MM.1S (cell line): ENCODE measurements at regions not wholly inside any gene's neighbourhood (a gene's known extent, or its start where the extent isn't known, plus 50 kb on each side); places are given as distances from the start of the nearest gene placed in this dataset.
"Not testable (repeated sequence)": the region's sequence is repeated elsewhere in the genome, so short reads cannot be mapped to it uniquely, and the experiment has no call there.

Experiments
- DNase-seq: peaks from one replicate; pipeline ENCODE4 v3.0.0-alpha.2; 2015
- H2AFZ ChIP-seq: fragments of 300-600 bp; sonication (generic); 2 replicates; pipeline ENCODE4 v1.6.0; 2016; ENCODE audit warnings: antibody characterized with exemption, low read length
- H3F3A ChIP-seq: fragments of 300-600 bp; sonication (generic); 2 replicates; pipeline ENCODE4 v1.6.1; 2016; ENCODE audit warnings: mild to moderate bottlenecking, antibody characterized with exemption, low read length, moderate library complexity, mixed read lengths; ENCODE audit not compliant: insufficient read depth
- H3K27ac ChIP-seq: fragments of 300-600 bp; sonication (generic); 2 replicates; pipeline ENCODE4 v1.5.1; 2016; ENCODE audit warnings: mild to moderate bottlenecking, low read length
- H3K27me3 ChIP-seq: fragments of 300-600 bp; sonication (generic); replicated peaks from 2 replicates; pipeline ENCODE4 v1.6.0; 2016; ENCODE audit warnings: low read length; ENCODE audit not compliant: insufficient read depth
- H3K36me3 ChIP-seq: fragments of 300-600 bp; sonication (generic); replicated peaks from 2 replicates; pipeline ENCODE4 v1.6.1; 2016; ENCODE audit warnings: mild to moderate bottlenecking, low read length, mixed read lengths; ENCODE audit not compliant: insufficient read depth
- H3K4me1 ChIP-seq: fragments of 300-600 bp; sonication (generic); 2 replicates; pipeline ENCODE4 v1.6.1; 2016; ENCODE audit warnings: low read length, mixed read lengths
- H3K4me2 ChIP-seq: fragments of 300-600 bp; sonication (generic); 2 replicates; pipeline ENCODE4 v1.6.0; 2016; ENCODE audit warnings: low read depth, low read length
- H3K4me3 ChIP-seq: fragments of 300-600 bp; sonication (generic); 2 replicates; pipeline ENCODE4 v1.5.1; 2016; ENCODE audit warnings: low read length, mixed read lengths
- H3K79me2 ChIP-seq: fragments of 300-600 bp; sonication (generic); 2 replicates; pipeline ENCODE4 v1.6.1; 2016; ENCODE audit warnings: mixed run types, low read length, mixed read lengths
- H3K9ac ChIP-seq: fragments of 300-600 bp; sonication (generic); 2 replicates; pipeline ENCODE4 v1.6.1; 2016; ENCODE audit warnings: low read length, mixed read lengths
- H3K9me2 ChIP-seq: fragments of 300-600 bp; sonication (generic); replicated peaks from 2 replicates; pipeline ENCODE4 v1.6.1; 2016; ENCODE audit warnings: mild to moderate bottlenecking, low read length, mixed read lengths; ENCODE audit not compliant: insufficient read depth
- H3K9me3 ChIP-seq: fragments of 300-600 bp; sonication (generic); replicated peaks from 2 replicates; pipeline ENCODE4 v1.6.1; 2016; ENCODE audit warnings: mild to moderate bottlenecking, low read length, mixed read lengths; ENCODE audit not compliant: insufficient read depth
- H4K20me1 ChIP-seq: fragments of 300-600 bp; sonication (generic); 2 replicates; pipeline ENCODE4 v1.6.1; 2016; ENCODE audit warnings: mild to moderate bottlenecking, low read length, moderate library complexity, mixed read lengths; ENCODE audit not compliant: insufficient read depth
- EZH2 ChIP-seq: fragments of 300-600 bp; sonication (generic); optimal IDR thresholded peaks from 2 replicates; pipeline ENCODE3; 2017; ENCODE audit warnings: low read depth, mild to moderate bottlenecking, antibody characterized with exemption, low read length, mixed read lengths
- EZH2phosphoT487 ChIP-seq: fragments of 300-600 bp; sonication (generic); IDR thresholded peaks from 2 replicates; pipeline ENCODE4 v1.6.1; 2018; ENCODE audit warnings: antibody characterized with exemption, low read length
- TF ChIP-seq, protein P1 (sequence below): fragments of 300-600 bp; sonication (generic); IDR thresholded peaks from 2 replicates; pipeline ENCODE4 v1.5.1; 2016; ENCODE audit warnings: antibody characterized with exemption, low read length, mixed read lengths

DNA sequence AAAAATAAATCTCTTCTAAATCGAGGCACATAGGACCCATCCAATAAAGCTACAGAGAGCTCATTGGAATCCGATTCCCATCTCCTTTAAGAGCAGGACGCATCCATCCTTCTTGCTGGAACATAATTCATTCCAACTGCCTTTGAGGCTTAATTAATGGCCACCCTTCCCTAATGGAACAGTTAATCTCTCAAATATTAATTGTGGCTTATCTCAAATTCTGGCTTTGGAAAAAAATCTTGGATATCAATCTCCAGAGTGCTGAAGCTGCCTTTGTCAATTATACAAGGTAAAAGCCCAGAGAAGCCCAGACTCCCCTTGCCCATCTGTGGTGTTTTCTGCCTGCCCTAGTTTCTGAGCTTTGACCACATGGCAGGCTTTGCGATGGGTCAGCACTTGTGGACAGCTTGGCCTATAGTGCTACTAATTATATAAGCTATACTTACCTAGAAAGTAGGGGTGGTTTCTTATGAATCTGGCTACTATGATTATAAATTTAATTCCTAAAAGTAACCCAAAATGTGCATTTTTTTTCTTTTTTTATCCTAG, 246.3 kb downstream of the NUAK1 start:
- no peak overlapping the region for H3K4me2 ChIP-seq
- no peak overlapping the region for H2AFZ ChIP-seq
- TF ChIP-seq EZH2phosphoT487, result no peak
- no peak for TF ChIP-seq EZH2
- TF ChIP-seq, protein P1, sequence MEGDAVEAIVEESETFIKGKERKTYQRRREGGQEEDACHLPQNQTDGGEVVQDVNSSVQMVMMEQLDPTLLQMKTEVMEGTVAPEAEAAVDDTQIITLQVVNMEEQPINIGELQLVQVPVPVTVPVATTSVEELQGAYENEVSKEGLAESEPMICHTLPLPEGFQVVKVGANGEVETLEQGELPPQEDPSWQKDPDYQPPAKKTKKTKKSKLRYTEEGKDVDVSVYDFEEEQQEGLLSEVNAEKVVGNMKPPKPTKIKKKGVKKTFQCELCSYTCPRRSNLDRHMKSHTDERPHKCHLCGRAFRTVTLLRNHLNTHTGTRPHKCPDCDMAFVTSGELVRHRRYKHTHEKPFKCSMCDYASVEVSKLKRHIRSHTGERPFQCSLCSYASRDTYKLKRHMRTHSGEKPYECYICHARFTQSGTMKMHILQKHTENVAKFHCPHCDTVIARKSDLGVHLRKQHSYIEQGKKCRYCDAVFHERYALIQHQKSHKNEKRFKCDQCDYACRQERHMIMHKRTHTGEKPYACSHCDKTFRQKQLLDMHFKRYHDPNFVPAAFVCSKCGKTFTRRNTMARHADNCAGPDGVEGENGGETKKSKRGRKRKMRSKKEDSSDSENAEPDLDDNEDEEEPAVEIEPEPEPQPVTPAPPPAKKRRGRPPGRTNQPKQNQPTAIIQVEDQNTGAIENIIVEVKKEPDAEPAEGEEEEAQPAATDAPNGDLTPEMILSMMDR, result no peak
- no peaks in the 10 kb centered on the region for H3K27me3 ChIP-seq
- no peaks in the 10 kb centered on the region for H3K9me2 ChIP-seq
- no peaks in the 10 kb centered on the region for H3K9me3 ChIP-seq
- H3K79me2 ChIP-seq, result no peaks in the 10 kb centered on the region
- H3K4me3 ChIP-seq, result no peak overlapping the region
- DNase-seq, result no peak
- no peaks in the 10 kb centered on the region for H3K36me3 ChIP-seq
- no peak overlapping the region for H3K27ac ChIP-seq
- no peaks in the 10 kb centered on the region for H4K20me1 ChIP-seq
- no peaks in the 10 kb centered on the region for H3K4me1 ChIP-seq
- H3K9ac ChIP-seq, result no peak overlapping the region
- H3F3A ChIP-seq, result no peaks in the 10 kb centered on the region

DNA sequence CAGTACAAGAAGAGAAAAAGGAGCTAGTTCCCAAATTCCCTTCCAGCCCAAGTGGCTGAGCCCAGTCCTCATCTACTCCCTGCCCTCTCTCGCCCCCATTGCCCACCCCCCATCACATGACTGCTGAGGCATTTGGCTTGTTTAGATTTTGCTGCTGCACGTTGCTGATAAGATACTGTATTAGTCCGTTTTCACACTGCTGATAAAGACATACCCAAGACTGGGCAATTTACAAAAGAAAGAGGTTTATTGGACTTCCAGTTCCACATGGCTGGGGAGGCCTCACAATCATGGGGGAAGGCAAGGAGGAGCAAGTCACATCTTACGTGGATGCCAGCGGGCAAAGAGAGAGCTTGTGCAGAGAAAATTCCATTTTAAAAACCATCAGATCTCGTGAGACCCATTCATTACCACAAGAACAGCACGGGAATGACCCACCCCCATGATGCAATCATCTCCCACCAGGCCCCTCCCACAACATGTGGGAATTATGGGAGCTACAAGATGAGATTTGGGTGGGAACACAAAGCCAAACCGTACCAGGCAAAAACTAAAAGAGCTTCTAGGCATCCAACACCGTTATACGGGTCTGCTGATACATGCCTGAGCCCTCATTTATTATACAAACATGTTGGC, 243.4 kb downstream of the NUAK1 start:
- not testable (repeated sequence) for H3K9me3 ChIP-seq, H3F3A ChIP-seq, H4K20me1 ChIP-seq, H3K9me2 ChIP-seq, DNase-seq, H3K9ac ChIP-seq, H2AFZ ChIP-seq, H3K4me3 ChIP-seq, H3K27ac ChIP-seq, H3K36me3 ChIP-seq, H3K4me1 ChIP-seq, H3K4me2 ChIP-seq, H3K27me3 ChIP-seq, H3K79me2 ChIP-seq

DNA sequence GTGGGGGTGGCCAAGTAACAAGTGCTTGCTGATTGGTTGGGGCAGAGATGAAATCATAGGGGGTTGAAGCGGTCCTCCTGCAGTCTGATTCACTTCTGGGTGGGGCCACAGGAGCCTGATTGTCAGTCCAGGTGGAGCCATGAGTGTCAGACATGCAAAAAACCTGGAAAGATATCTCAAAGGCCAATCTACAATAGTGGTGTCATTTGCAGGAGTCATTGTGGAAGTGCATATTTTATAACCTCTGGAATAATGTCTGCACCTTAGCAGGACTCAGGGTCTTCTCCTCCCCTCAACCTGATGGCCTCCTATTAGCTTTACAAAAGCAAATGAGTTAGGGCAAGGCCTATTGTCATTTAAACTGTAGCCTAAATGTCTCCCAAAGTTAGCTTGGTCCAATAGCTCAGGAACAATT, 241.4 kb downstream of the NUAK1 start:
- TF ChIP-seq EZH2 (no peak), EZH2phosphoT487 (no peak)
- TF ChIP-seq, protein P1, result no peak
- Histone ChIP-seq H2AFZ (no peak overlapping the region), H3K9me2 (no peaks in the 10 kb centered on the region), H3K9ac (no peak overlapping the region), H3K27me3 (no peaks in the 10 kb centered on the region), H3K27ac (no peak overlapping the region), H3K4me2 (no peak overlapping the region), H4K20me1 (no peaks in the 10 kb centered on the region), H3K36me3 (no peaks in the 10 kb centered on the region), H3K4me1 (0 out of 2 replicates have a peak, but pooled peaks cover 4% of the 10 kb centered on the region), H3K79me2 (no peaks in the 10 kb centered on the region), H3K9me3 (no peaks in the 10 kb centered on the region), H3F3A (no peaks in the 10 kb centered on the region), H3K4me3 (no peak overlapping the region)
- no peak for DNase-seq

DNA sequence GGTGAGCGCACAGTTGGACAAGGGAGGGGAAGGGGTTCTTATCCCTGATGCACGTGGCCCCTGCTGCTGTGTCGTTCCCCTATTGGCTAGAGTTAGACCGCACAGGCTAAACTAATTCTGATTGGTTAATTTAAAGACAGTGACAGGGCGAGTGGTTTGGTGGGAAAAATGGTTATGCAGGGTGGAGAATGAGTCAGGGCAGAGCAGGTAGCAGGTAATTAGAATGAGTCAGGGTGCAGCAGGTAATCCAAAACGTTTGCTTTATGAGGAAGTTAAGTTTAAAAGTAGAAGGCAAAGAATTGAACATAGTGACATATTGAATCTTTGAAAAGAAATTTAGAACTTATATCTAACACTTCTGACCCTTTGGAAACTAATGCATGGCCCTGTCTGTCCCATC, 240.5 kb downstream of the NUAK1 start:
- not testable (repeated sequence) for H3K36me3 ChIP-seq, DNase-seq, H2AFZ ChIP-seq, H3F3A ChIP-seq, H3K27ac ChIP-seq, H3K4me2 ChIP-seq, H3K9ac ChIP-seq, H3K4me3 ChIP-seq, H3K9me2 ChIP-seq, H3K4me1 ChIP-seq, H3K9me3 ChIP-seq, H3K27me3 ChIP-seq, H4K20me1 ChIP-seq, H3K79me2 ChIP-seq
